ENCODE measurements at regions not wholly inside any gene's neighbourhood (a gene's known extent, or its start where the extent isn't known, plus 50 kb on each side); places are given as distances from the start of the nearest gene placed in this dataset.

DNA sequence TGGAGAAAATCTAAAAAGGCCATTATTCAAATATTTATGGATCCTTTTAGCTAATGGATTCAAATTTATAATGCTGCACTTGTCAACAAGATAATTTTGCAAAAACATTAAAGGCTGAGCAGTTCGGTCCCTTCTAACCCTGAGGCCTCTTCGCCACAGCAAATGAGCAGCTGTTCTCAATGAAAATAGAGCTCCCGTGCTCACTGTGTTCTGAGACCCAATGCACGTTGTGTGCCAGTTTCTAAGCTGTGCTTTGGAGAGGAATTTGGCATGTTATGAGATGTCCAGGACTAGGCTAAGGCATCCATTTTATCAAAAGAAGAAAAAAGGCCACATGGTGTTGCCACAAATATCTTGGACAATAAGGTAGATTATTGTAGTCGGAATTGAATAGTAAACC lies 220.1 kb upstream of the TSHZ2 start:
- TF ChIP-seq, protein P1, sequence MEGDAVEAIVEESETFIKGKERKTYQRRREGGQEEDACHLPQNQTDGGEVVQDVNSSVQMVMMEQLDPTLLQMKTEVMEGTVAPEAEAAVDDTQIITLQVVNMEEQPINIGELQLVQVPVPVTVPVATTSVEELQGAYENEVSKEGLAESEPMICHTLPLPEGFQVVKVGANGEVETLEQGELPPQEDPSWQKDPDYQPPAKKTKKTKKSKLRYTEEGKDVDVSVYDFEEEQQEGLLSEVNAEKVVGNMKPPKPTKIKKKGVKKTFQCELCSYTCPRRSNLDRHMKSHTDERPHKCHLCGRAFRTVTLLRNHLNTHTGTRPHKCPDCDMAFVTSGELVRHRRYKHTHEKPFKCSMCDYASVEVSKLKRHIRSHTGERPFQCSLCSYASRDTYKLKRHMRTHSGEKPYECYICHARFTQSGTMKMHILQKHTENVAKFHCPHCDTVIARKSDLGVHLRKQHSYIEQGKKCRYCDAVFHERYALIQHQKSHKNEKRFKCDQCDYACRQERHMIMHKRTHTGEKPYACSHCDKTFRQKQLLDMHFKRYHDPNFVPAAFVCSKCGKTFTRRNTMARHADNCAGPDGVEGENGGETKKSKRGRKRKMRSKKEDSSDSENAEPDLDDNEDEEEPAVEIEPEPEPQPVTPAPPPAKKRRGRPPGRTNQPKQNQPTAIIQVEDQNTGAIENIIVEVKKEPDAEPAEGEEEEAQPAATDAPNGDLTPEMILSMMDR (conservative IDR thresholded peaks at IDR 0.05): no peak
- no peak for TF ChIP-seq EZH2 (IDR thresholded peaks at IDR 0.05; ENCODE audit: low read depth)

Measured in PC-9 (cell line).